ENCODE measurements at regions not wholly inside any gene's neighbourhood (a gene's known extent, or its start where the extent isn't known, plus 50 kb on each side); places are given as distances from the start of the nearest gene placed in this dataset.

GRCh38 chr16:79918916-79919315 lies 318.4 kb upstream of the MAF start:
- Histone ChIP-seq H2AFZ (no peak overlapping the region), H3K79me2 (no peaks in the 10 kb centered on the region), H3K4me2 (ENCODE audit: low read length) (no peak overlapping the region), H3K9me3 (ENCODE audit: control insufficient read depth, low read length) (no peaks in the 10 kb centered on the region), H3K4me1 (no peaks in the 10 kb centered on the region), H3K36me3 (ENCODE audit: control insufficient read depth, insufficient read depth, low read length) (no peaks in the 10 kb centered on the region), H3K9ac (no peak overlapping the region), H3K4me3 (ENCODE audit: low read depth, low read length) (no peak overlapping the region), H3K27ac (no peak overlapping the region), H3K27me3 (ENCODE audit: control insufficient read depth, insufficient read depth, low read length) (no peaks in the 10 kb centered on the region)
- TF ChIP-seq, protein P1, sequence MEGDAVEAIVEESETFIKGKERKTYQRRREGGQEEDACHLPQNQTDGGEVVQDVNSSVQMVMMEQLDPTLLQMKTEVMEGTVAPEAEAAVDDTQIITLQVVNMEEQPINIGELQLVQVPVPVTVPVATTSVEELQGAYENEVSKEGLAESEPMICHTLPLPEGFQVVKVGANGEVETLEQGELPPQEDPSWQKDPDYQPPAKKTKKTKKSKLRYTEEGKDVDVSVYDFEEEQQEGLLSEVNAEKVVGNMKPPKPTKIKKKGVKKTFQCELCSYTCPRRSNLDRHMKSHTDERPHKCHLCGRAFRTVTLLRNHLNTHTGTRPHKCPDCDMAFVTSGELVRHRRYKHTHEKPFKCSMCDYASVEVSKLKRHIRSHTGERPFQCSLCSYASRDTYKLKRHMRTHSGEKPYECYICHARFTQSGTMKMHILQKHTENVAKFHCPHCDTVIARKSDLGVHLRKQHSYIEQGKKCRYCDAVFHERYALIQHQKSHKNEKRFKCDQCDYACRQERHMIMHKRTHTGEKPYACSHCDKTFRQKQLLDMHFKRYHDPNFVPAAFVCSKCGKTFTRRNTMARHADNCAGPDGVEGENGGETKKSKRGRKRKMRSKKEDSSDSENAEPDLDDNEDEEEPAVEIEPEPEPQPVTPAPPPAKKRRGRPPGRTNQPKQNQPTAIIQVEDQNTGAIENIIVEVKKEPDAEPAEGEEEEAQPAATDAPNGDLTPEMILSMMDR (IDR thresholded peaks at IDR 0.05) = no peak

- H3K79me2 ChIP-seq = no peaks in the 10 kb centered on the region
- H3K9ac ChIP-seq = no peak overlapping the region
- H3K9me3 ChIP-seq (ENCODE audit: control insufficient read depth, low read length) = no peaks in the 10 kb centered on the region
- H3K36me3 ChIP-seq (ENCODE audit: control insufficient read depth, insufficient read depth, low read length) = no peaks in the 10 kb centered on the region
- H3K4me1 ChIP-seq = no peaks in the 10 kb centered on the region
- no peak overlapping the region for H3K4me3 ChIP-seq (ENCODE audit: low read depth, low read length)
- no peaks in the 10 kb centered on the region for H3K27me3 ChIP-seq (ENCODE audit: control insufficient read depth, insufficient read depth, low read length)
- TF ChIP-seq, protein P1 (IDR thresholded peaks at IDR 0.05) = no peak
- no peak overlapping the region for H2AFZ ChIP-seq
- no peak overlapping the region for H3K27ac ChIP-seq
- H3K4me2 ChIP-seq (ENCODE audit: low read length) = no peak overlapping the region
Observed at GRCh38 chr16:79915761-79916160, 315.2 kb upstream of the MAF start.

GRCh38 chr16:79914961-79915720 lies 314.6 kb upstream of the MAF start:
- Histone ChIP-seq H3K27ac (no peak overlapping the region), H3K4me1 (no peaks in the 10 kb centered on the region), H3K4me2 (ENCODE audit: low read length) (no peak overlapping the region), H3K79me2 (no peaks in the 10 kb centered on the region), H3K4me3 (ENCODE audit: low read depth, low read length) (no peak overlapping the region), H3K9ac (no peak overlapping the region), H2AFZ (no peak overlapping the region), H3K36me3 (ENCODE audit: control insufficient read depth, insufficient read depth, low read length) (no peaks in the 10 kb centered on the region), H3K9me3 (ENCODE audit: control insufficient read depth, low read length) (no peaks in the 10 kb centered on the region), H3K27me3 (ENCODE audit: control insufficient read depth, insufficient read depth, low read length) (no peaks in the 10 kb centered on the region)
- TF ChIP-seq, protein P1 (IDR thresholded peaks at IDR 0.05) = no peak

GRCh38 chr16:79912592-79913310 lies 312.2 kb upstream of the MAF start:
- H3K9ac ChIP-seq = no peak overlapping the region
- H3K27ac ChIP-seq = no peak overlapping the region
- H3K27me3 ChIP-seq (ENCODE audit: control insufficient read depth, insufficient read depth, low read length) = no peaks in the 10 kb centered on the region
- H3K4me2 ChIP-seq (ENCODE audit: low read length) = no peak overlapping the region
- no peaks in the 10 kb centered on the region for H3K4me1 ChIP-seq
- H2AFZ ChIP-seq = no peak overlapping the region
- no peak overlapping the region for H3K4me3 ChIP-seq (ENCODE audit: low read depth, low read length)
- TF ChIP-seq, protein P1 (IDR thresholded peaks at IDR 0.05) = no peak
- no peaks in the 10 kb centered on the region for H3K36me3 ChIP-seq (ENCODE audit: control insufficient read depth, insufficient read depth, low read length)
- H3K79me2 ChIP-seq = no peaks in the 10 kb centered on the region
- H3K9me3 ChIP-seq (ENCODE audit: control insufficient read depth, low read length) = no peaks in the 10 kb centered on the region

Measured in parathyroid adenoma (tissue), 2 donors.